ENCODE measurements at regions not wholly inside any gene's neighbourhood (a gene's known extent, or its start where the extent isn't known, plus 50 kb on each side); places are given as distances from the start of the nearest gene placed in this dataset.

- Histone ChIP-seq H3K9ac (ENCODE audit: low read depth, low read length) (no peak overlapping the region), H3K36me3 (ENCODE audit: control insufficient read depth, insufficient read depth, low read length) (no peaks in the 10 kb centered on the region), H3K4me3 (ENCODE audit: low read depth, low read length) (no peak overlapping the region), H3K27me3 (ENCODE audit: control insufficient read depth, insufficient read depth, low read length) (no peaks in the 10 kb centered on the region), H3K9me3 (ENCODE audit: control insufficient read depth, insufficient read depth, low read length) (no peaks in the 10 kb centered on the region), H3K4me1 (ENCODE audit: control insufficient read depth, insufficient read depth, low read length) (no peaks in the 10 kb centered on the region)
Observed at GRCh38 chr9:88189371-88189770, 51.1 kb upstream of the SPATA31C2 start.
